D721Med (cell line): ENCODE measurements at regions not wholly inside any gene's neighbourhood (a gene's known extent, or its start where the extent isn't known, plus 50 kb on each side); places are given as distances from the start of the nearest gene placed in this dataset.

Source experiments
- DNase-seq: peaks from one replicate; pipeline ENCODE4 v3.0.0; 2011; ENCODE audit warnings: low spot score; ENCODE audit not compliant: insufficient read length
- FAIRE-seq: peaks from 2 replicates; lab custom pipeline; 2011; peaks lifted over from hg19 to GRCh38; lab: Jason Lieb, UNC
- CTCF ChIP-seq: IDR thresholded peaks from 2 replicates; pipeline ENCODE4 v1.5.1; 2012; ENCODE audit warnings: mild to moderate bottlenecking, control low read depth; ENCODE audit not compliant: insufficient read depth; ENCODE audit errors: missing control alignments

- DNase-seq (no peak), FAIRE-seq (no peak)
- TF ChIP-seq CTCF: no peak
Observed at GRCh38 chr10:91049296-91049987, 128.6 kb upstream of the ANKRD1 start.

GRCh38 chr10:91049988-91050360 is 129.1 kb upstream of the ANKRD1 start:
- no peak for FAIRE-seq
- no peak for TF ChIP-seq CTCF
- no peak for DNase-seq

GRCh38 chr10:91050371-91051034 is 129.6 kb upstream of the ANKRD1 start:
- DNase-seq: no peak
- no peak for FAIRE-seq

GRCh38 chr10:91051829-91052228 is 130.9 kb upstream of the ANKRD1 start:
- no peak for FAIRE-seq
- no peak for DNase-seq
- TF ChIP-seq CTCF: no peak

More at GRCh38 chr10:91050371-91051034, 129.6 kb upstream of the ANKRD1 start:
- no peak for TF ChIP-seq CTCF

GRCh38 chr10:91054325-91054724 is 133.4 kb upstream of the ANKRD1 start:
- FAIRE-seq: no peak
- DNase-seq: no peak
- TF ChIP-seq CTCF: no peak

- DNase-seq (no peak), FAIRE-seq (no peak)
- no peak for TF ChIP-seq CTCF
Observed at GRCh38 chr10:91061187-91061586, 140.3 kb upstream of the ANKRD1 start.

- DNase-seq (no peak), FAIRE-seq (no peak)
- no peak for TF ChIP-seq CTCF
Observed at GRCh38 chr10:91061608-91062007, 140.7 kb upstream of the ANKRD1 start.
